GM12878 (cell line): ENCODE measurements at regions not wholly inside any gene's neighbourhood (a gene's known extent, or its start where the extent isn't known, plus 50 kb on each side); places are given as distances from the start of the nearest gene placed in this dataset.

Experiments
- ATAC-seq: fragments of 200-7000 bp; cut with Tn5 transposase; 3 replicates; pipeline ENCODE4 v1.9.1; 2020; ENCODE audit warnings: mild to moderate bottlenecking, moderate library complexity
- BruUV-seq: library from RNA; stranded (reverse); fragments of 400-500 nt; replicated peaks from 2 replicates; lab custom pipeline; 2021; lab: Mats Ljungman, UMichigan
- CTCF ChIA-PET: fragments of 300-600 bp; sonication (Branson Sonifier 250); formaldehyde crosslinking; extraction: SDS; loops from one replicate; lab custom pipeline; 2021; ENCODE audit warnings: inconsistent platforms; lab: Yijun Ruan, JAX
- POLR2A ChIA-PET: fragments of 350-600 bp; formaldehyde crosslinking; extraction: SDS; loops from one replicate; lab custom pipeline; 2021; ENCODE audit warnings: inconsistent platforms; lab: Charles Lee
- RAD21 ChIA-PET: fragments of 300-600 bp; sonication (Branson Sonifier 250); formaldehyde crosslinking; loops from one replicate; lab custom pipeline; 2023; ENCODE audit warnings: antibody characterized with exemption; ENCODE audit not compliant: unreplicated experiment; lab: Charles Lee
- SMC1A ChIA-PET: fragments of 300-600 bp; sonication (Branson Sonifier 250); formaldehyde crosslinking; loops from one replicate; lab custom pipeline; 2023; ENCODE audit not compliant: unreplicated experiment, uncharacterized antibody; lab: Charles Lee
- DNase-seq: peaks from one replicate; pipeline ENCODE4 v3.0.0-alpha.2; 2011; ENCODE audit warnings: low read depth, low spot score
- FAIRE-seq: peaks from 3 replicates; lab custom pipeline; 2011; peaks lifted over from hg19 to GRCh38; lab: Jason Lieb, UNC
- H2AFZ ChIP-seq: 2 replicates; pipeline ENCODE4 v1.6.0; 2011; ENCODE audit warnings: low read depth, low read length, control low read depth; ENCODE audit not compliant: control insufficient read depth
- H3K27ac ChIP-seq: 2 replicates; pipeline ENCODE4 v1.5.1; 2011; ENCODE audit warnings: control low read depth; ENCODE audit not compliant: control insufficient read depth, insufficient read depth
- H3K27me3 ChIP-seq, 2 experiments: replicated peaks in 1 of 2; 2 replicates each; pipeline versions ENCODE4 v1.6.0 to v1.6.1; 2011; ENCODE audit warnings: low read length in 1 of 2; ENCODE audit not compliant: control insufficient read depth in 2 of 2, insufficient read depth in 2 of 2
- H3K36me3 ChIP-seq, 2 experiments: 2 replicates each; pipeline ENCODE4 v1.5.1; 2011; ENCODE audit warnings: low read length in 1 of 2; ENCODE audit not compliant: control insufficient read depth in 2 of 2, insufficient read depth in 2 of 2
- H3K4me1 ChIP-seq: 2 replicates; pipeline ENCODE4 v1.6.1; 2011; ENCODE audit warnings: mild to moderate bottlenecking, low read length, moderate library complexity, mixed read lengths; ENCODE audit not compliant: control insufficient read depth, insufficient read depth
- H3K4me2 ChIP-seq: 2 replicates; pipeline ENCODE4 v1.6.0; 2011; ENCODE audit warnings: control low read depth; ENCODE audit not compliant: control insufficient read depth, insufficient read depth
- H3K4me3 ChIP-seq: fragments of 200-600 bp; sonication (generic); 2 replicates; pipeline ENCODE4 v1.5.1; 2016
- H3K79me2 ChIP-seq: 2 replicates; pipeline ENCODE4 v1.6.0; 2011; ENCODE audit warnings: low read length; ENCODE audit not compliant: control insufficient read depth, insufficient read depth
- H3K9ac ChIP-seq: 2 replicates; pipeline ENCODE4 v1.8.0; 2011; ENCODE audit warnings: low read length, control low read depth, mixed read lengths; ENCODE audit not compliant: control insufficient read depth, insufficient read depth
- H3K9me3 ChIP-seq: replicated peaks from 3 replicates; pipeline ENCODE4 v1.5.1; 2011; ENCODE audit warnings: mild to moderate bottlenecking, low read length; ENCODE audit not compliant: control insufficient read depth, insufficient read depth
- H4K20me1 ChIP-seq: 2 replicates; pipeline ENCODE4 v1.6.0; 2011; ENCODE audit not compliant: control insufficient read depth, insufficient read depth
- CREM ChIP-seq: IDR thresholded peaks from 2 replicates; pipeline ENCODE4 v1.6.1; 2014; ENCODE audit warnings: antibody characterized with exemption, low read depth
- HDAC6 ChIP-seq: fragments of 200-600 bp; sonication (generic); IDR thresholded peaks from one replicate; pipeline ENCODE4 v1.8.0; 2017; ENCODE audit warnings: antibody characterized with exemption; ENCODE audit not compliant: unreplicated experiment
- MEF2A ChIP-seq: IDR thresholded peaks from 2 replicates; pipeline ENCODE4 v1.6.1; 2011; ENCODE audit warnings: low read depth, mild to moderate bottlenecking, low read length, moderate library complexity; ENCODE audit not compliant: insufficient read depth
- NRF1 ChIP-seq: conservative IDR thresholded peaks from 2 replicates; pipeline ENCODE4 v1.6.1; 2011; ENCODE audit warnings: mild to moderate bottlenecking, low read depth, low read length, improper control_type of control experiment
- PML ChIP-seq: IDR thresholded peaks from 2 replicates; pipeline ENCODE4 v1.6.1; 2012; ENCODE audit warnings: low read length, inconsistent platforms
- TCF3 ChIP-seq: IDR thresholded peaks from 2 replicates; pipeline ENCODE4 v1.6.1; 2012; ENCODE audit warnings: low read depth, mild to moderate bottlenecking, low read length, borderline replicate concordance; ENCODE audit not compliant: insufficient read depth
- WGBS: methylation state at CpG from one replicate; pipeline ENCODE4 v1.1.6; 2016; ENCODE audit warnings: low lambda C conversion rate; ENCODE audit not compliant: insufficient replicate concordance, insufficient coverage; ENCODE audit errors: missing lambda C conversion rate; 5-methylcytosine and 5-hydroxymethylcytosine counted together
- in situ Hi-C: fragments of 300-500 bp; cut with MboI; formaldehyde crosslinking; loops from 9 replicates; pipeline ENCODE4 v1.14.3; 2018; ENCODE audit warnings: mixed read lengths
- intact Hi-C: fragments of 100-400 bp; cut with micrococcal nuclease; formaldehyde crosslinking; loops from one replicate; pipeline ENCODE4 v1.14.2; 2022; ENCODE audit not compliant: unreplicated experiment
- TF ChIP-seq, protein P1 (sequence below): IDR thresholded peaks from 2 replicates; pipeline ENCODE4 v1.6.1; 2011; ENCODE audit warnings: mild to moderate bottlenecking, low read depth, low read length, moderate library complexity; ENCODE audit not compliant: insufficient replicate concordance
- TF ChIP-seq, protein P2 (sequence below): fragments of 450-650 bp; IDR thresholded peaks from 2 replicates; pipeline ENCODE4 v1.6.1; 2018; ENCODE audit warnings: borderline replicate concordance, mild to moderate bottlenecking; ENCODE audit not compliant: partially characterized antibody

DNA sequence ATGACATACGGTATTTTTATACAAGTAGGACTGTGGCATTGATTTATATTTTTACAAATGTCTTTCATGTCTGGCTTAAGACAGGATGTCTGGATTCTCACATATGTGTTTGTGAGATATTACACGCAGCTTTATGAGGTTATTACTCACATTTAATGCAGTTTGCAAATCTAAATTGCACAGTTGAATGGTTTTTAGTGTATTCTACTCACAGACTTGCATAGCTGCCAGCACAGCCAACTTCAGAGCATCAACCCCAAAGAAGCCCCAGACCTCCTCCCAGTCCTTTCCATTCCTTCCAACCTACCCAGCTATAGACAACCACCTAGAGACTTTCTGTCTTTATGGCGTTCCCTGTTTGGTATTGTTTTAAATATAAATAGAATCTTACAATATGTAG is 193.8 kb upstream of the SHH start:
- in situ Hi-C loops (no loop called here), intact Hi-C loops (no loop called here)
- Histone ChIP-seq H3K9ac (no peak overlapping the region), H3K4me2 (no peak overlapping the region), H3K4me1 (no peaks in the 10 kb centered on the region), H3K79me2 (no peaks in the 10 kb centered on the region), H3K9me3 (no peaks in the 10 kb centered on the region), H2AFZ (no peak overlapping the region), H3K4me3 (no peak overlapping the region), H3K36me3 (no peaks in the 10 kb centered on the region), H3K27ac (no peak overlapping the region), H3K27me3 (no peaks in the 10 kb centered on the region; a peak in 1 of 4 replicates), H4K20me1 (no peaks in the 10 kb centered on the region)
- ChIA-PET RAD21 (no interaction called here), SMC1A (no interaction called here), POLR2A (no interaction called here), CTCF (no interaction called here)
- FAIRE-seq, result no peak
- WGBS, result 15% methylated on average over 3 of the region's 3 CpGs
- TF ChIP-seq NRF1, result no peak
- no peak for TF ChIP-seq PML
- no peak for TF ChIP-seq TCF3
- TF ChIP-seq, protein P1, sequence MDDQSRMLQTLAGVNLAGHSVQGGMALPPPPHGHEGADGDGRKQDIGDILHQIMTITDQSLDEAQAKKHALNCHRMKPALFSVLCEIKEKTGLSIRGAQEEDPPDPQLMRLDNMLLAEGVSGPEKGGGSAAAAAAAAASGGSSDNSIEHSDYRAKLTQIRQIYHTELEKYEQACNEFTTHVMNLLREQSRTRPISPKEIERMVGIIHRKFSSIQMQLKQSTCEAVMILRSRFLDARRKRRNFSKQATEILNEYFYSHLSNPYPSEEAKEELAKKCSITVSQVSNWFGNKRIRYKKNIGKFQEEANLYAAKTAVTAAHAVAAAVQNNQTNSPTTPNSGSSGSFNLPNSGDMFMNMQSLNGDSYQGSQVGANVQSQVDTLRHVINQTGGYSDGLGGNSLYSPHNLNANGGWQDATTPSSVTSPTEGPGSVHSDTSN, result no peak
- no peak for TF ChIP-seq HDAC6
- no peak for TF ChIP-seq CREM
- TF ChIP-seq, protein P2, sequence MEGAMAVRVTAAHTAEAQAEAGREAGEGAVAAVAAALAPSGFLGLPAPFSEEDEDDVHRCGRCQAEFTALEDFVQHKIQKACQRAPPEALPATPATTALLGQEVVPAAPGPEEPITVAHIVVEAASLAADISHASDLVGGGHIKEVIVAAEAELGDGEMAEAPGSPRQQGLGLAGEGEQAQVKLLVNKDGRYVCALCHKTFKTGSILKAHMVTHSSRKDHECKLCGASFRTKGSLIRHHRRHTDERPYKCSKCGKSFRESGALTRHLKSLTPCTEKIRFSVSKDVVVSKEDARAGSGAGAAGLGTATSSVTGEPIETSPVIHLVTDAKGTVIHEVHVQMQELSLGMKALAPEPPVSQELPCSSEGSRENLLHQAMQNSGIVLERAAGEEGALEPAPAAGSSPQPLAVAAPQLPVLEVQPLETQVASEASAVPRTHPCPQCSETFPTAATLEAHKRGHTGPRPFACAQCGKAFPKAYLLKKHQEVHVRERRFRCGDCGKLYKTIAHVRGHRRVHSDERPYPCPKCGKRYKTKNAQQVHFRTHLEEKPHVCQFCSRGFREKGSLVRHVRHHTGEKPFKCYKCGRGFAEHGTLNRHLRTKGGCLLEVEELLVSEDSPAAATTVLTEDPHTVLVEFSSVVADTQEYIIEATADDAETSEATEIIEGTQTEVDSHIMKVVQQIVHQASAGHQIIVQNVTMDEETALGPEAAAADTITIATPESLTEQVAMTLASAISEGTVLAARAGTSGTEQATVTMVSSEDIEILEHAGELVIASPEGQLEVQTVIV, result no peak
- no peak for TF ChIP-seq MEF2A
- BruUV-seq, result no TSS peak
- no peak for DNase-seq
- ATAC-seq, result no peak
